GM12878 (cell line): ENCODE measurements at regions not wholly inside any gene's neighbourhood (a gene's known extent, or its start where the extent isn't known, plus 50 kb on each side); places are given as distances from the start of the nearest gene placed in this dataset.

Source experiments
- ATAC-seq: fragments of 200-7000 bp; cut with Tn5 transposase; 3 replicates; pipeline ENCODE4 v1.9.1; 2020; ENCODE audit warnings: mild to moderate bottlenecking, moderate library complexity
- BruUV-seq: library from RNA; stranded (reverse); fragments of 400-500 nt; replicated peaks from 2 replicates; lab custom pipeline; 2021; lab: Mats Ljungman, UMichigan
- CTCF ChIA-PET: fragments of 300-600 bp; sonication (Branson Sonifier 250); formaldehyde crosslinking; extraction: SDS; loops from one replicate; lab custom pipeline; 2021; ENCODE audit warnings: inconsistent platforms; lab: Yijun Ruan, JAX
- POLR2A ChIA-PET: fragments of 350-600 bp; formaldehyde crosslinking; extraction: SDS; loops from one replicate; lab custom pipeline; 2021; ENCODE audit warnings: inconsistent platforms; lab: Charles Lee
- RAD21 ChIA-PET: fragments of 300-600 bp; sonication (Branson Sonifier 250); formaldehyde crosslinking; loops from one replicate; lab custom pipeline; 2023; ENCODE audit warnings: antibody characterized with exemption; ENCODE audit not compliant: unreplicated experiment; lab: Charles Lee
- SMC1A ChIA-PET: fragments of 300-600 bp; sonication (Branson Sonifier 250); formaldehyde crosslinking; loops from one replicate; lab custom pipeline; 2023; ENCODE audit not compliant: unreplicated experiment, uncharacterized antibody; lab: Charles Lee
- DNase-seq: peaks from one replicate; pipeline ENCODE4 v3.0.0-alpha.2; 2011; ENCODE audit warnings: low read depth, low spot score
- FAIRE-seq: peaks from 3 replicates; lab custom pipeline; 2011; peaks lifted over from hg19 to GRCh38; lab: Jason Lieb, UNC
- H2AFZ ChIP-seq: 2 replicates; pipeline ENCODE4 v1.6.0; 2011; ENCODE audit warnings: low read depth, low read length, control low read depth; ENCODE audit not compliant: control insufficient read depth
- H3K27ac ChIP-seq: 2 replicates; pipeline ENCODE4 v1.5.1; 2011; ENCODE audit warnings: control low read depth; ENCODE audit not compliant: control insufficient read depth, insufficient read depth
- H3K27me3 ChIP-seq, 2 experiments: replicated peaks in 1 of 2; 2 replicates each; pipeline versions ENCODE4 v1.6.0 to v1.6.1; 2011; ENCODE audit warnings: low read length in 1 of 2; ENCODE audit not compliant: control insufficient read depth in 2 of 2, insufficient read depth in 2 of 2
- H3K36me3 ChIP-seq, 2 experiments: 2 replicates each; pipeline ENCODE4 v1.5.1; 2011; ENCODE audit warnings: low read length in 1 of 2; ENCODE audit not compliant: control insufficient read depth in 2 of 2, insufficient read depth in 2 of 2
- H3K4me1 ChIP-seq: 2 replicates; pipeline ENCODE4 v1.6.1; 2011; ENCODE audit warnings: mild to moderate bottlenecking, low read length, moderate library complexity, mixed read lengths; ENCODE audit not compliant: control insufficient read depth, insufficient read depth
- H3K4me2 ChIP-seq: 2 replicates; pipeline ENCODE4 v1.6.0; 2011; ENCODE audit warnings: control low read depth; ENCODE audit not compliant: control insufficient read depth, insufficient read depth
- H3K4me3 ChIP-seq: fragments of 200-600 bp; sonication (generic); 2 replicates; pipeline ENCODE4 v1.5.1; 2016
- H3K79me2 ChIP-seq: 2 replicates; pipeline ENCODE4 v1.6.0; 2011; ENCODE audit warnings: low read length; ENCODE audit not compliant: control insufficient read depth, insufficient read depth
- H3K9ac ChIP-seq: 2 replicates; pipeline ENCODE4 v1.8.0; 2011; ENCODE audit warnings: low read length, control low read depth, mixed read lengths; ENCODE audit not compliant: control insufficient read depth, insufficient read depth
- H3K9me3 ChIP-seq: replicated peaks from 3 replicates; pipeline ENCODE4 v1.5.1; 2011; ENCODE audit warnings: mild to moderate bottlenecking, low read length; ENCODE audit not compliant: control insufficient read depth, insufficient read depth
- H4K20me1 ChIP-seq: 2 replicates; pipeline ENCODE4 v1.6.0; 2011; ENCODE audit not compliant: control insufficient read depth, insufficient read depth
- CTCF ChIP-seq, 3 experiments: IDR thresholded peaks in 2 of 3; conservative IDR thresholded peaks in 1 of 3; 2 replicates each; pipeline ENCODE4 v1.5.1; 2011; ENCODE audit warnings: low read depth in 3 of 3, low read length in 3 of 3, mild to moderate bottlenecking in 3 of 3, control low read depth in 2 of 3, moderate library complexity in 2 of 3, inconsistent platforms in 1 of 3, mixed read lengths in 1 of 3; ENCODE audit not compliant: control insufficient read depth in 2 of 3, insufficient read depth in 1 of 3; ENCODE audit errors: extremely low read depth in 1 of 3
- LARP7 ChIP-seq: fragments of 450-650 bp; IDR thresholded peaks from 2 replicates; pipeline ENCODE4 v1.6.1; 2017; ENCODE audit warnings: mild to moderate bottlenecking
- MTA2 ChIP-seq: fragments of 450-650 bp; IDR thresholded peaks from 2 replicates; pipeline ENCODE4 v1.6.1; 2016; ENCODE audit warnings: low read depth, mild to moderate bottlenecking, moderate library complexity
- POU2F2 ChIP-seq: IDR thresholded peaks from 3 replicates; pipeline ENCODE4 v1.6.1; 2011; ENCODE audit warnings: low read depth, mild to moderate bottlenecking, low read length, borderline replicate concordance
- RUNX3 ChIP-seq: IDR thresholded peaks from 2 replicates; pipeline ENCODE4 v1.6.1; 2012; ENCODE audit warnings: low read length, inconsistent platforms
- ZNF384 ChIP-seq: IDR thresholded peaks from 2 replicates; pipeline ENCODE4 v1.6.1; 2012; ENCODE audit warnings: low read depth, mild to moderate bottlenecking, low read length, improper control_type of control experiment, borderline replicate concordance
- WGBS: methylation state at CpG from one replicate; pipeline ENCODE4 v1.1.6; 2016; ENCODE audit warnings: low lambda C conversion rate; ENCODE audit not compliant: insufficient replicate concordance, insufficient coverage; ENCODE audit errors: missing lambda C conversion rate; 5-methylcytosine and 5-hydroxymethylcytosine counted together
- in situ Hi-C: fragments of 300-500 bp; cut with MboI; formaldehyde crosslinking; loops from 9 replicates; pipeline ENCODE4 v1.14.3; 2018; ENCODE audit warnings: mixed read lengths
- intact Hi-C: fragments of 100-400 bp; cut with micrococcal nuclease; formaldehyde crosslinking; loops from one replicate; pipeline ENCODE4 v1.14.2; 2022; ENCODE audit not compliant: unreplicated experiment
- TF ChIP-seq, protein P1 (sequence below): fragments of 450-650 bp; IDR thresholded peaks from 2 replicates; pipeline ENCODE4 v1.6.1; 2017; ENCODE audit warnings: mild to moderate bottlenecking, moderate library complexity

DNA sequence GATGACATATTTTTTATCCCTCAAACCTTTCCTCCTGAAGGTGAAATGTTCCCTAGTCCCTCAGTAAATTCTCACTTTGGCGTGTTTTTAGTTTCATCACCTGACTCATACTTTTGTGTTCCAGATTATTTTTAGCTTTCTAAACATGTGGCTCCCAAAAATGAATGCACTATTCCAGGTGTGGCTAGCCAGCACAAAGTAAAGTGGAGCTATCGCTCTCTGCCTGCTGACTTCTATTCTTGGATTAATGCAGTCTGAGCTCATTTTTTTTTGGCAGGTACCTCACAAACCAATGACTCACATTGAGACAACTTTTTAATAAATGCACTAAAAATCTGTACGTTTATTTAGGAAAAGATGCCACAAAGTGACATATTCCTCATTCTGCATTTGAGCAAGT is 58.8 kb upstream of the LANCL2 start:
- Histone ChIP-seq H3K4me2 (no peak overlapping the region), H3K79me2 (no peaks in the 10 kb centered on the region), H3K27ac (no peak overlapping the region), H3K4me3 (no peak overlapping the region), H3K36me3 (no peaks in the 10 kb centered on the region), H4K20me1 (no peaks in the 10 kb centered on the region), H3K9me3 (no peaks in the 10 kb centered on the region; the same call in 2 of the 3 replicates), H2AFZ (no peak overlapping the region), H3K9ac (no peak overlapping the region), H3K27me3 (no peaks in the 10 kb centered on the region), H3K4me1 (peaks cover 55% of the 10 kb centered on the region)
- ATAC-seq, result no peak
- TF ChIP-seq RUNX3 (peak; percentile 19; the same call in 1 of the 2 replicates), MTA2 (no peak)
- ChIA-PET POLR2A (interaction anchor here (0.9 to 1.6 kb wide), 2 partner anchors 10 to 227 kb away, joined by 3 to 4 read pairs; no protein-coding TSS in a partner anchor), RAD21 (interaction anchor here (0.8 to 5.4 kb wide), 7 partner anchors 9 to 535 kb away, joined by 3 to 68 read pairs (median 3); no protein-coding TSS in a partner anchor), CTCF (interaction anchor here (0.7 to 6.1 kb wide), 9 partner anchors 8 to 228 kb away, joined by 3 to 74 read pairs (median 3); partner anchors contain the start of gene LANCL2), SMC1A (interaction anchor here (0.5 to 6.1 kb wide), 11 partner anchors 9 to 253 kb away, joined by 3 to 68 read pairs (median 5); no protein-coding TSS in a partner anchor)
- BruUV-seq, result no TSS peak
- FAIRE-seq, result no peak
- no peak for DNase-seq
- intact Hi-C loops (loop anchor here (5.0 to 10.0 kb wide), 2 partner anchors 658 to 756 kb away; partner anchors contain the start of genes NIPSNAP2 and SUMF2), in situ Hi-C loops (no loop called here)
- 12% methylated on average over 3 of the region's 3 CpGs for WGBS

DNA sequence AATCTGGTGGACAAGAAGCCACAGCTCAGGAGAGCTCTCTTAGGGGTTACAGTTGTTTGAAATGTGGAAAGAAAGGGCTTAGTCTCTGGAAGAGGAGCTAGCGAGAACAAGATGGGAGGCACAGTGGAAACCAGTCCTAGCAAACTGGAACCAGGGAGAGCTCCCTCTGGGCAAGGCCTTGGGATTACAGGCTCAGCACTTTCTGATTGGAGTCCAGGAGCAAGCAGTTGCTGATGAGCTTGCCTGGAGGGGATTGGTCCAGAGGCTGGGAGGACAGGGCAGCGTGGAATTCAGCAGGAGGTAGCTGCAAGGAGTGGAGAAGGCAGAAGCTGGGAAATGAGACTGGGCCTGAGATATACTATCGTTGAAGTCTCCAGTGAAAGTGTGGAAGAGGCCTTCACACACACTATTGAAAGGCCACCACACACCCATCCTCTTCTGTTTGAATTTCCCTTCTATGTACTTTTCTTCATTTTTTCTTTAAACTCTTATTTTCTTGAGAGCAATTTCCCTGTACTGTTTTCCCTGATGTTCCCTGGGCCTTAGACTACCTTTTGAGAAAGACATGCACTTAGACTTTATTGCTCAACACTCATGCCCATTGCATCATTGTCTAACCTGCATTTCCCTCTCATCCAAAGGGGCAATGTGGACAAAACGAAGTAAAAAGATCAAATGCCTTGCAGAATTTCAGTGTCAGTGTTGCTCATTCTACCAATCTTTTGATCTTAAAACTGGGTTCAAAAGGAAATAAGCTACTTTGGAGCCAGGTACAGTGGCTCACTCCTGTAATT is 57.8 kb upstream of the LANCL2 start:
- Histone ChIP-seq H3K4me1 (peaks cover 55% of the 10 kb centered on the region), H3K4me3 (no peak overlapping the region), H3K4me2 (no peak overlapping the region), H3K9ac (no peak overlapping the region), H3K27ac (no peak overlapping the region), H4K20me1 (no peaks in the 10 kb centered on the region), H3K79me2 (no peaks in the 10 kb centered on the region), H3K27me3 (no peaks in the 10 kb centered on the region), H3K36me3 (no peaks in the 10 kb centered on the region), H2AFZ (no peak overlapping the region), H3K9me3 (no peaks in the 10 kb centered on the region; the same call in 2 of the 3 replicates)
- ATAC-seq (no peak), FAIRE-seq (no peak), DNase-seq (no peak)
- POLR2A ChIA-PET, result interaction anchor here (1.6 kb wide), 1 partner anchor 226 kb away, joined by 4 read pairs; no protein-coding TSS in a partner anchor
- BruUV-seq, result no TSS peak
- RAD21 ChIA-PET, result interaction anchor here (1.1 to 5.4 kb wide), 5 partner anchors 10 to 226 kb away, joined by 3 to 68 read pairs (median 10); no protein-coding TSS in a partner anchor
- SMC1A ChIA-PET, result interaction anchor here (0.7 to 6.1 kb wide), 13 partner anchors 9 to 758 kb away, joined by 3 to 68 read pairs (median 6); no protein-coding TSS in a partner anchor
- CTCF ChIA-PET, result interaction anchor here (1.1 to 6.1 kb wide), 10 partner anchors 9 to 221 kb away, joined by 3 to 74 read pairs (median 6); partner anchors contain the start of gene LANCL2
- in situ Hi-C loops, result no loop called here
- intact Hi-C loops, result loop anchor here (5.0 to 10.0 kb wide), 2 partner anchors 657 to 755 kb away; partner anchors contain the start of genes NIPSNAP2 and SUMF2
- WGBS, result 94% methylated on average over 4 of the region's 4 CpGs
- TF ChIP-seq POU2F2 (no peak), ZNF384 (no peak), CTCF (IDR thresholded peaks at IDR 0.05 in 2 of 3, conservative IDR thresholded peaks at IDR 0.05 in 1 of 3; ENCODE audit: control insufficient read depth in 2 of 3, extremely low read depth in 1 of 3, insufficient read depth in 1 of 3, low read depth in 3 of 3, low read length in 3 of 3) (no peak), LARP7 (no peak)
- TF ChIP-seq, protein P1, sequence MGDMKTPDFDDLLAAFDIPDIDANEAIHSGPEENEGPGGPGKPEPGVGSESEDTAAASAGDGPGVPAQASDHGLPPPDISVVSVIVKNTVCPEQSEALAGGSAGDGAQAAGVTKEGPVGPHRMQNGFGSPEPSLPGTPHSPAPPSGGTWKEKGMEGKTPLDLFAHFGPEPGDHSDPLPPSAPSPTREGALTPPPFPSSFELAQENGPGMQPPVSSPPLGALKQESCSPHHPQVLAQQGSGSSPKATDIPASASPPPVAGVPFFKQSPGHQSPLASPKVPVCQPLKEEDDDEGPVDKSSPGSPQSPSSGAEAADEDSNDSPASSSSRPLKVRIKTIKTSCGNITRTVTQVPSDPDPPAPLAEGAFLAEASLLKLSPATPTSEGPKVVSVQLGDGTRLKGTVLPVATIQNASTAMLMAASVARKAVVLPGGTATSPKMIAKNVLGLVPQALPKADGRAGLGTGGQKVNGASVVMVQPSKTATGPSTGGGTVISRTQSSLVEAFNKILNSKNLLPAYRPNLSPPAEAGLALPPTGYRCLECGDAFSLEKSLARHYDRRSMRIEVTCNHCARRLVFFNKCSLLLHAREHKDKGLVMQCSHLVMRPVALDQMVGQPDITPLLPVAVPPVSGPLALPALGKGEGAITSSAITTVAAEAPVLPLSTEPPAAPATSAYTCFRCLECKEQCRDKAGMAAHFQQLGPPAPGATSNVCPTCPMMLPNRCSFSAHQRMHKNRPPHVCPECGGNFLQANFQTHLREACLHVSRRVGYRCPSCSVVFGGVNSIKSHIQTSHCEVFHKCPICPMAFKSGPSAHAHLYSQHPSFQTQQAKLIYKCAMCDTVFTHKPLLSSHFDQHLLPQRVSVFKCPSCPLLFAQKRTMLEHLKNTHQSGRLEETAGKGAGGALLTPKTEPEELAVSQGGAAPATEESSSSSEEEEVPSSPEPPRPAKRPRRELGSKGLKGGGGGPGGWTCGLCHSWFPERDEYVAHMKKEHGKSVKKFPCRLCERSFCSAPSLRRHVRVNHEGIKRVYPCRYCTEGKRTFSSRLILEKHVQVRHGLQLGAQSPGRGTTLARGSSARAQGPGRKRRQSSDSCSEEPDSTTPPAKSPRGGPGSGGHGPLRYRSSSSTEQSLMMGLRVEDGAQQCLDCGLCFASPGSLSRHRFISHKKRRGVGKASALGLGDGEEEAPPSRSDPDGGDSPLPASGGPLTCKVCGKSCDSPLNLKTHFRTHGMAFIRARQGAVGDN, result no peak
